ENCODE measurements at regions not wholly inside any gene's neighbourhood (a gene's known extent, or its start where the extent isn't known, plus 50 kb on each side); places are given as distances from the start of the nearest gene placed in this dataset.

GRCh38 chr7:26988836-26989374, 106.9 kb downstream of the HOXA1 start:
- no peaks in the 10 kb centered on the region for H4K20me1 ChIP-seq (ENCODE audit: insufficient read depth)
- H3F3A ChIP-seq (ENCODE audit: insufficient read depth, low read length, poor library complexity, severe bottlenecking) = no peaks in the 10 kb centered on the region
- no peak overlapping the region for H2AFZ ChIP-seq (ENCODE audit: low read depth, low read length)
- H3K9me2 ChIP-seq (ENCODE audit: insufficient read depth, low read length) = no peaks in the 10 kb centered on the region
- H3K9ac ChIP-seq (ENCODE audit: low read length) = no peak overlapping the region
- no peak overlapping the region for H3K27ac ChIP-seq (ENCODE audit: low read length)
- no peak overlapping the region for H3K4me3 ChIP-seq (ENCODE audit: low read length)
- no peaks in the 10 kb centered on the region for H3K9me3 ChIP-seq (ENCODE audit: low read length)
- H3K27me3 ChIP-seq (ENCODE audit: insufficient read depth, low read depth, low read length) = no peaks in the 10 kb centered on the region
- H3K36me3 ChIP-seq (ENCODE audit: insufficient read depth, low read length) = no peaks in the 10 kb centered on the region
- no peaks in the 10 kb centered on the region for H3K79me2 ChIP-seq (replicated peaks; ENCODE audit: insufficient read depth, low read length)
- H3K4me2 ChIP-seq (ENCODE audit: low read length) = peak overlapping the region; percentile 0
- TF ChIP-seq RAD21 (conservative IDR thresholded peaks at IDR 0.05) (no peak), EP300 (conservative IDR thresholded peaks at IDR 0.05; ENCODE audit: poor library complexity, severe bottlenecking) (peak; percentile 63)

- H3K79me2 ChIP-seq (replicated peaks; ENCODE audit: insufficient read depth, low read length) = no peaks in the 10 kb centered on the region
- H3K4me3 ChIP-seq (ENCODE audit: low read length) = no peak overlapping the region
- H3K36me3 ChIP-seq (ENCODE audit: insufficient read depth, low read length) = no peaks in the 10 kb centered on the region
- no peak overlapping the region for H2AFZ ChIP-seq (ENCODE audit: low read depth, low read length)
- no peak overlapping the region for H3K9ac ChIP-seq (ENCODE audit: low read length)
- H3K27ac ChIP-seq (ENCODE audit: low read length) = no peak overlapping the region
- H3K9me2 ChIP-seq (ENCODE audit: insufficient read depth, low read length) = no peaks in the 10 kb centered on the region
- H3F3A ChIP-seq (ENCODE audit: insufficient read depth, low read length, poor library complexity, severe bottlenecking) = no peaks in the 10 kb centered on the region
- no peak overlapping the region for H3K4me2 ChIP-seq (ENCODE audit: low read length)
- no peak for TF ChIP-seq REST (IDR thresholded peaks at IDR 0.05; ENCODE audit: borderline replicate concordance)
- TF ChIP-seq RAD21 (conservative IDR thresholded peaks at IDR 0.05) = no peak
- no peak for TF ChIP-seq MXI1 (conservative IDR thresholded peaks at IDR 0.05; ENCODE audit: poor library complexity, severe bottlenecking)
- no peak for TF ChIP-seq SMC3 (conservative IDR thresholded peaks at IDR 0.05; ENCODE audit: poor library complexity)
- TF ChIP-seq EP300 (conservative IDR thresholded peaks at IDR 0.05; ENCODE audit: poor library complexity, severe bottlenecking) = no peak
- no peak for TF ChIP-seq POLR2AphosphoS5 (IDR thresholded peaks at IDR 0.05)
- no peak for TF ChIP-seq TAF1 (IDR thresholded peaks at IDR 0.05; ENCODE audit: low read depth)
- TF ChIP-seq EZH2 (IDR thresholded peaks at IDR 0.05; ENCODE audit: borderline replicate concordance, insufficient read depth, low read length, poor library complexity, severe bottlenecking) = no peak
- no peak for TF ChIP-seq CTCF (IDR thresholded peaks at IDR 0.05; ENCODE audit: poor library complexity, severe bottlenecking)
- H3K27me3 ChIP-seq (ENCODE audit: insufficient read depth, low read depth, low read length) = no peaks in the 10 kb centered on the region
- no peaks in the 10 kb centered on the region for H4K20me1 ChIP-seq (ENCODE audit: insufficient read depth)
- H3K9me3 ChIP-seq (ENCODE audit: low read length) = no peaks in the 10 kb centered on the region
These were observed 108.5 kb downstream of the HOXA1 start for GRCh38 chr7:26987338-26987737.
